ENCODE measurements at regions not wholly inside any gene's neighbourhood (a gene's known extent, or its start where the extent isn't known, plus 50 kb on each side); places are given as distances from the start of the nearest gene placed in this dataset.
"Not testable (repeated sequence)": the region's sequence is repeated elsewhere in the genome, so short reads cannot be mapped to it uniquely, and the experiment has no call there.

- DNase-seq (ENCODE audit: low spot score): no peak
These were observed 139.2 kb upstream of the XPO1 start for GRCh38 chr2:61677306-61677705.

- DNase-seq (ENCODE audit: low spot score): no peak
These were observed 137.0 kb upstream of the XPO1 start for GRCh38 chr2:61675204-61675603.

- DNase-seq (ENCODE audit: low spot score): no peak
These were observed 133.6 kb upstream of the XPO1 start for GRCh38 chr2:61671561-61672315.

- DNase-seq (ENCODE audit: low spot score): peak; percentile 52
These were observed 132.7 kb upstream of the XPO1 start for GRCh38 chr2:61670591-61671501.

GRCh38 chr2:61664190-61664589 is 126.0 kb upstream of the XPO1 start:
- DNase-seq (ENCODE audit: low spot score): no peak

GRCh38 chr2:61662990-61663389 is 124.8 kb upstream of the XPO1 start:
- DNase-seq (ENCODE audit: low spot score): no peak

- DNase-seq (ENCODE audit: low spot score): no peak
These were observed 122.6 kb upstream of the XPO1 start for GRCh38 chr2:61660511-61661388.

GRCh38 chr2:61658841-61659780 is 121.0 kb upstream of the XPO1 start:
- peak; percentile 55 for DNase-seq (ENCODE audit: low spot score)

GRCh38 chr2:61649946-61650345 is 111.8 kb upstream of the XPO1 start:
- DNase-seq (ENCODE audit: low spot score): not testable (repeated sequence)

GRCh38 chr2:61649021-61649420 is 110.9 kb upstream of the XPO1 start:
- no peak for DNase-seq (ENCODE audit: low spot score)

- no peak for DNase-seq (ENCODE audit: low spot score)
These were observed 108.9 kb upstream of the XPO1 start for GRCh38 chr2:61647044-61647443.

GRCh38 chr2:61645911-61646310 is 107.8 kb upstream of the XPO1 start:
- DNase-seq (ENCODE audit: low spot score): no peak

GRCh38 chr2:61643153-61643552 is 105.0 kb upstream of the XPO1 start:
- not testable (repeated sequence) for DNase-seq (ENCODE audit: low spot score)

- no peak for DNase-seq (ENCODE audit: low spot score)
These were observed 102.2 kb upstream of the XPO1 start for GRCh38 chr2:61640406-61640805.

GRCh38 chr2:61639721-61640120 is 101.6 kb upstream of the XPO1 start:
- no peak for DNase-seq (ENCODE audit: low spot score)

- DNase-seq (ENCODE audit: low spot score): no peak
These were observed 98.5 kb upstream of the XPO1 start for GRCh38 chr2:61636686-61637085.

GRCh38 chr2:61634512-61634911 is 96.4 kb upstream of the XPO1 start:
- DNase-seq (ENCODE audit: low spot score): no peak

GRCh38 chr2:61633250-61633649 is 95.1 kb upstream of the XPO1 start:
- DNase-seq (ENCODE audit: low spot score): no peak

- DNase-seq (ENCODE audit: low spot score): no peak
These were observed 94.4 kb upstream of the XPO1 start for GRCh38 chr2:61632276-61633169.

- no peak for DNase-seq (ENCODE audit: low spot score)
These were observed 93.2 kb upstream of the XPO1 start for GRCh38 chr2:61631321-61631720.

Measured in H4 (cell line).